Uterus (tissue), 3 donors: ENCODE measurements at regions not wholly inside any gene's neighbourhood (a gene's known extent, or its start where the extent isn't known, plus 50 kb on each side); places are given as distances from the start of the nearest gene placed in this dataset.

Source experiments
- DNase-seq, 2 donors: peaks; one replicate each; pipeline ENCODE4 v3.0.0-alpha.2; 2019 to 2020
- H3K27ac ChIP-seq, 2 donors: fragments of 200-600 bp; sonication (generic); 1 replicate in 1 of 2; 2 replicates in 1 of 2; pipeline ENCODE4 v1.5.1; 2016 to 2018
- H3K27me3 ChIP-seq, 2 donors: fragments of 200-600 bp; sonication (generic); one replicate each; pipeline ENCODE4 v1.5.1; 2018 to 2019; ENCODE audit warnings: control low read depth in 1 of 2
- H3K36me3 ChIP-seq, 2 donors: fragments of 200-600 bp; sonication (generic); one replicate each; pipeline ENCODE4 v1.5.1; 2019; ENCODE audit warnings: control low read depth in 1 of 2
- H3K4me1 ChIP-seq, 2 donors: fragments of 200-600 bp; sonication (generic); one replicate each; pipeline ENCODE4 v1.5.1; 2018 to 2019; ENCODE audit warnings: control low read depth in 1 of 2
- H3K4me3 ChIP-seq, 2 donors: fragments of 200-600 bp; sonication (generic); 1 replicate in 1 of 2; 2 replicates in 1 of 2; pipeline ENCODE4 v1.5.1; 2018 to 2019; ENCODE audit warnings: mild to moderate bottlenecking in 1 of 2
- H3K9me3 ChIP-seq, 2 donors: fragments of 200-600 bp; sonication (generic); one replicate each; pipeline ENCODE4 v1.5.1; 2019; ENCODE audit warnings: control low read depth in 1 of 2
- POLR2A ChIP-seq, 2 donors: fragments of 450-650 bp; IDR thresholded peaks; one replicate each; pipeline ENCODE4 v1.6.1; 2016; ENCODE audit warnings: antibody characterized with exemption in 2 of 2, mild to moderate bottlenecking in 1 of 2, moderate library complexity in 1 of 2
- intact Hi-C: fragments of 100-400 bp; cut with DNase I; formaldehyde crosslinking; loops from one replicate; pipeline ENCODE4 v1.15.1; 2023; ENCODE audit warnings: low total_unique reads
- TF ChIP-seq, protein P1 (sequence below), 4 experiments: fragments of 200-600 bp in 2 of 4; fragments of 450-650 bp in 2 of 4; sonication (generic) in 2 of 4; IDR thresholded peaks; one replicate each; pipeline ENCODE4 v1.5.1; 2016 to 2019; ENCODE audit warnings: antibody characterized with exemption in 4 of 4, mild to moderate bottlenecking in 2 of 4, moderate library complexity in 1 of 4
- donor health status: DM: yes; HTN: yes; CAD: no.

DNA sequence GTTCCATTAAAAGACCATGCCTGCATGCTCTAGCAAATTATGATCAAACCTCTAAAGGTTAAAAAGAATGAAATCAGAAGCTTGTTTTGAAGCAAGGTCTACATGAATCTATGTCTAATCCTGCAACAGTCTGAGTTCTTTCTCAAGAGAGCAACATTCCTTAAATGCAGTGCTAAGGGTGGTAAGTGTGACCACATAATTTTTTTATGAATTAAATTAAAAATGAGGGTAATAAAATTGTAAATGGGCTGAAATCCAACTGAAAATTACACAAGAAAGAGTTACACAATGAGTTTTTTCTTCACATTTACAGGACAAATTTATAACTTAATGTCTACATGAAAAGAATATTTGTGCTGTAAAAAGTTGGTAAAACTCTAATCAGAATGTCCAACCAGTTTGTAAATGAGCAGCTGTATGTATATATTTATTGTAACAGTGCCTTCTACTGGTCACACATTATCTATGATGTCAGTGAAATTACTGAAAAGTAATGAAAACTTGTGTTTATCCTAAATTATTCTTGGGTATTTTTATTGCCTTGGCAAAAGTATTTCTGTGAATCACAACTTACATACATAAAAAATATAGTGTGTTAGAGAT, 336.3 kb upstream of the PITX2 start:
- Histone ChIP-seq H3K4me1 (no peaks in the 10 kb centered on the region), H3K9me3 (no peaks in the 10 kb centered on the region), H3K27ac (no peak overlapping the region), H3K4me3 (no peak overlapping the region), H3K27me3 (peaks cover 0 to 11% of the 10 kb centered on the region in 2 donors), H3K36me3 (no peaks in the 10 kb centered on the region)
- intact Hi-C loops: no loop called here
- TF ChIP-seq, protein P1, sequence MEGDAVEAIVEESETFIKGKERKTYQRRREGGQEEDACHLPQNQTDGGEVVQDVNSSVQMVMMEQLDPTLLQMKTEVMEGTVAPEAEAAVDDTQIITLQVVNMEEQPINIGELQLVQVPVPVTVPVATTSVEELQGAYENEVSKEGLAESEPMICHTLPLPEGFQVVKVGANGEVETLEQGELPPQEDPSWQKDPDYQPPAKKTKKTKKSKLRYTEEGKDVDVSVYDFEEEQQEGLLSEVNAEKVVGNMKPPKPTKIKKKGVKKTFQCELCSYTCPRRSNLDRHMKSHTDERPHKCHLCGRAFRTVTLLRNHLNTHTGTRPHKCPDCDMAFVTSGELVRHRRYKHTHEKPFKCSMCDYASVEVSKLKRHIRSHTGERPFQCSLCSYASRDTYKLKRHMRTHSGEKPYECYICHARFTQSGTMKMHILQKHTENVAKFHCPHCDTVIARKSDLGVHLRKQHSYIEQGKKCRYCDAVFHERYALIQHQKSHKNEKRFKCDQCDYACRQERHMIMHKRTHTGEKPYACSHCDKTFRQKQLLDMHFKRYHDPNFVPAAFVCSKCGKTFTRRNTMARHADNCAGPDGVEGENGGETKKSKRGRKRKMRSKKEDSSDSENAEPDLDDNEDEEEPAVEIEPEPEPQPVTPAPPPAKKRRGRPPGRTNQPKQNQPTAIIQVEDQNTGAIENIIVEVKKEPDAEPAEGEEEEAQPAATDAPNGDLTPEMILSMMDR (IDR thresholded peaks at IDR 0.05): no peak
- no peak for TF ChIP-seq POLR2A (IDR thresholded peaks at IDR 0.05)
- no peak for DNase-seq

DNA sequence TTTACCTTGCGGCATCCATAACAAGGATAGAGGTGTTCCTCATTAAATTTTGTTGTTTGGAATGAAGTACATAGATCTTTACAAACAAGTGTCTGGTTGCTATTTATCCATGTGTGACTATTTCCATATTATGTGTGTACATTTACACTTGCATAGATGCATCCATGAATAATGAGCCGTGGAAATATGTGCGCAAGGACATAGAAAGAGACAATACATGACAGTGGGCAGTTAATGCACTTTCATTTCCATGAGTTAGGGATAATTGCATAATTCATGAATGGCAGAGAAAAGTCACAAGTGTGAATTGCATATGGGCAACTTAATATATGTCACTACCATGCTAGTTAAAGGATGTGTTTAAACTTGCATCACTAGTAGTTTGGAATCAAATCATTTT, 338.2 kb upstream of the PITX2 start:
- TF ChIP-seq, protein P1 (IDR thresholded peaks at IDR 0.05): no peak
- no peak for TF ChIP-seq POLR2A (IDR thresholded peaks at IDR 0.05)
- Histone ChIP-seq H3K4me3 (no peak overlapping the region), H3K4me1 (no peaks in the 10 kb centered on the region), H3K27ac (no peak overlapping the region), H3K9me3 (no peaks in the 10 kb centered on the region), H3K36me3 (no peaks in the 10 kb centered on the region), H3K27me3 (peaks cover 0 to 7% of the 10 kb centered on the region in 2 donors)
- DNase-seq: no peak
- intact Hi-C loops: no loop called here

DNA sequence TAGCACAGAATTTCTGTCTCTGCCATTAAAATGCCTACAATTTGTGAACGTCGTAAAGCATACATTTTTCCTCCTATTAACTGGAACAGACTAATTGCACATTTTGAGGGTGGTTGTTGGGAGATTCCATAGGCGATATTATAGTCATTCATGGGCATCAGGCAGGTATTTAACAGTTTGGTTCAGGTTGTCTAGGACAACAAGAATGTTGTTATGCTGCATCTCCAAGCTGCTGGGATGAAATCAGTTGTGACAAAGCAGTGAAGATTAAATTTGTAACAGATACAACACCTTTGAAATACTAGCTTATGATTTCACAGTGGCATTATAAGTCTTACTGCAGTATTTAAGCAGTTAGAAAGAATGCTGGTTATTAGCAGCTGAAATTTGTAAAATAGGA, 339.7 kb upstream of the PITX2 start:
- H3K27ac ChIP-seq: no peak overlapping the region
- H3K4me1 ChIP-seq: no peaks in the 10 kb centered on the region
- H3K4me3 ChIP-seq: no peak overlapping the region
- no peaks in the 10 kb centered on the region for H3K36me3 ChIP-seq
- no peaks in the 10 kb centered on the region for H3K9me3 ChIP-seq
- TF ChIP-seq, protein P1 (IDR thresholded peaks at IDR 0.05): no peak
- no peak for TF ChIP-seq POLR2A (IDR thresholded peaks at IDR 0.05)
- no peak for DNase-seq
- peaks cover 0 to 7% of the 10 kb centered on the region in 2 donors for H3K27me3 ChIP-seq
- intact Hi-C loops: no loop called here

DNA sequence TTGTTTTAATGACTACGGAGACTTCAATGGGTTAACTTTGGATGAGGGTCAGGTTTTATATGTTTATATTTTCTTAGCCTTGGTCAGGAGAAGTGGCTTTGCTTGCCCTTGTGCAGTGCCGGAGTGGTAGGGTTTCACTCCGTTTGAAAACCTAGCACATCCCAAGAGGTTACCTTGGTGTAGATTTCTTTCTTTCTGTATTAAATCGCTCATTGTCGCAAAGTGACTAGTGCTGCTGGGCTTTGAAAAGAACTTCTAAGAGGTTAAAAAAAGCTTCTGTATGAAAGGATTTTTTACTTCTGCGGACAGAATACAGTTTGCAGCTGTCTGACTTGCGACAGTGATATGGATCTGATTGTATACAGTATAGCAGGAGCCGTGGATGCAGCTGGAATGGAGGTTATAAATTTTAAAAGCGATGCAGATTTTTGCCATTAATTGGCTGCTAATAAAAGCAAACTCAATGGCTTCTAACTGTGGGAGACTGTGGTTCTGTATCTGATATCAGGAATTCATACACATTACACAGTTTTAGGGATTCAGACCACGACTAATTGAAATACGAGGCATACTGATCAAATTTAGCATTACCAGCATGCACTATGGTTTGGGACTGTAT, 340.9 kb upstream of the PITX2 start:
- Histone ChIP-seq H3K36me3 (no peaks in the 10 kb centered on the region), H3K4me3 (no peak overlapping the region), H3K27ac (no peak overlapping the region), H3K27me3 (peaks cover 0 to 7% of the 10 kb centered on the region in 2 donors), H3K9me3 (no peaks in the 10 kb centered on the region), H3K4me1 (no peaks in the 10 kb centered on the region)
- TF ChIP-seq, protein P1 (IDR thresholded peaks at IDR 0.05): no peak
- DNase-seq: no peak
- intact Hi-C loops: no loop called here

DNA sequence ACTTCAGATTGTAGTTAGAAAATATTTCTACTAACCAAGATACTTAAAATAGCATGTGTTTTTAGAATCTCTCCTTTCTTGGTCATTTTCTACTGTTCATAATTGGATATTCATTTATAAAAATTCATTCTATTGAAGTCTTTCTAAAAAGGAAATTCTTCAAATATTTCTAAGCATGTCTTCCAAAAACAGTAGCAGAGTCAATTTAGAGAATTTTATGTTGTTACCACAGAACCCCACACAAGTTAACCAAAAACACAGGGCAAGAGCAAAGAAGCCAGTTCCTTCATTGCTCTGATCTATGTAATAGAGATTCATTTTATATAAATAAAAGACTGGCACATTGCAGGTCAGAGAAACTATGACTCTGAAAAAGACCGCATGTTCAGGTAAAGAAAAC, 345.1 kb upstream of the PITX2 start:
- intact Hi-C loops: no loop called here
- H3K4me3 ChIP-seq: no peak overlapping the region
- no peak for DNase-seq
- no peaks in the 10 kb centered on the region for H3K36me3 ChIP-seq
- no peaks in the 10 kb centered on the region for H3K9me3 ChIP-seq
- H3K27ac ChIP-seq: no peak overlapping the region
- peaks cover 0 to 4% of the 10 kb centered on the region in 2 donors for H3K27me3 ChIP-seq
- no peaks in the 10 kb centered on the region for H3K4me1 ChIP-seq
- TF ChIP-seq, protein P1 (IDR thresholded peaks at IDR 0.05): no peak
- TF ChIP-seq POLR2A (IDR thresholded peaks at IDR 0.05): no peak
